ENCODE measurements at regions not wholly inside any gene's neighbourhood (a gene's known extent, or its start where the extent isn't known, plus 50 kb on each side); places are given as distances from the start of the nearest gene placed in this dataset.
"Not testable (repeated sequence)": the region's sequence is repeated elsewhere in the genome, so short reads cannot be mapped to it uniquely, and the experiment has no call there.

DNA sequence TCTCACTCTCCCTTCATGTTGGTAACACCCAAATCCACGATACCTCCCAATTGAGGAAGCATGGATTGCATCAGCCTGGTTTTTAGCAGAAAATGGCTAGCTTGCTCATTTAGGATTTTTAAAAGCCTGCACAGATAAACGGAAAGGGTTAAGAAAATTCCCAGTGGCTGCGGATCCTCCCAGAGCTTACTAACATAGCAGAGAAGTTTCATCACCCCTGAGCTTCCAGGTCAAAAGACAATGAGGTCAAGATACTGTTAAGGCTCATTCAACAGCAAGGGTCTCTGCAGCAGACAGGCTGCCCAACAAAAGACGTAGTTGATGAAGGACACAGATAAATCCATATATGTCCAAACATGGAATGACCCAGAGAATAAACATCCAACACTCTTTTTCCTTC, 220.2 kb downstream of the ASMT start:
- in situ Hi-C loops (cut with MboI; ENCODE audit: low pct_unique_long_range_greater_than_20kb, low sequenced_read_pairs) = no loop called here
- DNase-seq = peak; percentile 24

DNA sequence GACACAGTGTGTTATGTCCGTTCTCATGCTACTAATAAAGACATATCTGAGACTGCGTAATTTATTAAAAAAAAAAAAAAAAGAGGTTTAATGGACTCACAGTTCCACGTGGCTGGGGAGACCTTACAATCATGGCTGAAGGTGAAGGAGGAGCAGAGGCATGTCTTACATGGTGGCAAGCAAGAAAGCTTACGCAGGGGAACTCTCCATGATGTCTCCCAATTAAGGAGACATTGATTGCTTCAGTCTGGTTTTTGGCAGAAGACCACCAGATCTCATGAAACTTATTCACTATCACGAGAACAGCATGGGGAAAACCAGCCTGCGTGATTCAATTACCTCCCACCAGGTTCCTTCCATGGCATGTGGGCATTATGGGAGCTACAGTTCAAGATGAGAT, 221.8 kb downstream of the ASMT start:
- no peak for DNase-seq
- in situ Hi-C loops (cut with MboI; ENCODE audit: low pct_unique_long_range_greater_than_20kb, low sequenced_read_pairs) = no loop called here

DNA sequence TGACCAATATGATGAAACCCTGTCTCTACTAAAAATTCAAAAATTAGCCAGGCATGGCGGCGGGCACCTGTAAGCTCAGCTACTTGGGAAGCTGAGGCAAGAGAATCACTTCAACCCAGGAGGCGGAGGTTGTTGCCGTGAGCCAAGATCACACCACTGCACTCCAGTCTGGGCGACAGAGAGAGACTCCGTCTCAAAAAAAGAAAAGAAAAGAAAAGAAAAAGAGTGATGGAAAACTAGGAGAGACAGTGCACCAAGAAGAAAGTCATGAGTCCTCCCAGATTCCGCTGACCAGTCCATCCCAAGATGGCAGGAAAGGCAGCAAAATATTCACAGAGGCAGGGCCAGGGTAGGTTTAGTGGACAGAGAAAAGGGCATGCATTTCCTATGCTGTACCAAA, 226.9 kb downstream of the ASMT start:
- DNase-seq = no peak
- in situ Hi-C loops (cut with MboI; ENCODE audit: low pct_unique_long_range_greater_than_20kb, low sequenced_read_pairs) = no loop called here

DNA sequence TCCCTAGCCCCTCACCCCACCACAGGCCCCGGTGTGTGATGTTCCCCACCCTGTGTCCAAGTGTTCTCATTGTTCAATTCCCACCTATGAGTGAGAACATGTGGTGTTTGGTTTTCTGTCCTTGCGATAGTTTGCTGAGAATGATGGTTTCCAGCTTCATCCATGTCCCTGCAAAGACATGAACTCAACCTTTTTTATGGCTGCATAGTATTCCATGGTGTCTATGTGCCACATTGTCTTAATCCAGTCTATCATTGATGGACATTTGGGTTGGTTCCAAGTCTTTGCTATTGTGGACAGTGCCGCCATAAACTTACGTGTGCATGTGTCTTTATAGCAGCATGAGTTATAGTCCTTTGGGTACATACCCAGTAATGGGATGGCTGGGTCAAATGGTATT, 232.1 kb downstream of the ASMT start:
- in situ Hi-C loops (cut with MboI; ENCODE audit: low pct_unique_long_range_greater_than_20kb, low sequenced_read_pairs); DNase-seq: not testable (repeated sequence)

DNA sequence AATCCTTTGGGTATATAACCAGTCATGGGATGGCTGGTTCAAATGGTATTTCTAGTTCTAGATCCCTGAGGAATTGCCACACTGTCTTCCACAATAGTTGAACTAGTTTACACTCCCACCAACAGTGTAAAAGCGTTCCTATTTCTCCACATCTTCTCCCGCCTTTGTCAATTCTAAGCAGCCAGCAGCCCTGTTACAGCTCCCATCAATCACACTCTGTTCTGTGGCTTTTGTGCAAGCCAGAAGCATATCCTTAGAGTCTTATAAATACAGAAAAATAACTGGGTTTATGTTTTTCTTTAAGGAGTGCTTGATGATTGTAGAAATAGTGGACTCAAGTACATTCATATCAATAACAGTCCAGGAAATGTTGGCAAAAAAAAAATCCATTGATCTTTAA, 232.9 kb downstream of the ASMT start:
- DNase-seq; in situ Hi-C loops (cut with MboI; ENCODE audit: low pct_unique_long_range_greater_than_20kb, low sequenced_read_pairs): not testable (repeated sequence)

DNA sequence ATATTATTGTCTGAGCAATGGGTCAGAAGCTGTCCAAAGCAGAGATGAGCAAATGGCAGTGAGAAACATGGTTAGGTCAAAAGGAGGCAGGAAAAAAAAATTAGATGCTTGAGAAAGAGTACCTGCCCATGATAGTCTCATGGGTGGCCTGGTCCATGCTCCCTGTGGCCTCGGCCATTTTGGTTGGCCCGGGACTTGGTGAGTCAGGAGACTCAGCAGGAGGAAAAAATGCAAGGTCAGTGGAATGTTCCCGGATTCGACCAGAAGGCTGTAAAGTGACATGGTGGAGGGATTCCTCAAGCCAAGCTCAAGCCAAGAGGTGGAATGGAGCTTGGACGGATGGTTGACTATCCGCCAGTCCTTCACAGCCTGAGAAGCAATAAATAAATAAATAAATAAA, 236.7 kb downstream of the ASMT start:
- in situ Hi-C loops (cut with MboI; ENCODE audit: low pct_unique_long_range_greater_than_20kb, low sequenced_read_pairs) = no loop called here
- no peak for DNase-seq

DNA sequence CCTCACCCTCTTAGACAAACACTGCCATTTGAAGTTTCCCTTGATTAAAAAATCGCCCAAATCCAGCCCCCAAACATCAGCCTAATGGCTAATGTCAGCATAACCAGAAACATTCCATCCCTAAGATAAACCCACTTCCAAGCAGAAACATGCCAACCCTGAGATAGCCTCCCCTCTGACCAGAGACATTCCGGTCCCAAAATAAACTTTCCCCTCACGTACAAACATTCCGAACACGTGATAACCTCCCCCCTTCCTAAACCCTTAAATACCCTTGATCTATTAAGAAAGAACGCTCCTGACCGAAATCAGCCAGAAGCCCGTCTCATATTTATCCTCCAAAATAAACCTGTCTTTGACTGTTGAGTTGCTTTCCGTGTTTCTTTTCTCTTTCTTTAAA, 237.2 kb downstream of the ASMT start:
- DNase-seq = no peak
- in situ Hi-C loops (cut with MboI; ENCODE audit: low pct_unique_long_range_greater_than_20kb, low sequenced_read_pairs) = no loop called here

DNA sequence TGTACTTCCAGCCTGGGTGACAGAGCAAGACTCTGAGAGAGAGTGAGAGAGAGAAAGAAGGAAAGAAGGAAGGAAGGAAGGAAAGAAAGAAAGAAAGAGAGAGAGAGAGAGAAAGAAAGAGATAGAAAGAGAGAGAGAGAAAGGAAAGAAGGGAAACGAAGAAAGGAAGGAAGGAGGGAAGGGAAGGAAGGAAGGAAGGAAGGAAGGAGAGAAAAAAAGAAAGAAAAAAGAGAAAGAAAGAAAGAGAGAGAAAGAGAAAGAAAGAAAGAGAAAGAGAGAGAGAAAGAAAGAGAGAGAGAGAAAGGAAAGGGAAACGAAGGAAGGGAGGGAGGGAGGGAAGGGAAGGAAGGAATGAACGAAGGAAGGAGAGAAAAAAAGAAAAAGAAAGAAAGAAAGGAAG, 238.6 kb downstream of the ASMT start:
- in situ Hi-C loops (cut with MboI; ENCODE audit: low pct_unique_long_range_greater_than_20kb, low sequenced_read_pairs) = no loop called here
- DNase-seq = no peak

DNA sequence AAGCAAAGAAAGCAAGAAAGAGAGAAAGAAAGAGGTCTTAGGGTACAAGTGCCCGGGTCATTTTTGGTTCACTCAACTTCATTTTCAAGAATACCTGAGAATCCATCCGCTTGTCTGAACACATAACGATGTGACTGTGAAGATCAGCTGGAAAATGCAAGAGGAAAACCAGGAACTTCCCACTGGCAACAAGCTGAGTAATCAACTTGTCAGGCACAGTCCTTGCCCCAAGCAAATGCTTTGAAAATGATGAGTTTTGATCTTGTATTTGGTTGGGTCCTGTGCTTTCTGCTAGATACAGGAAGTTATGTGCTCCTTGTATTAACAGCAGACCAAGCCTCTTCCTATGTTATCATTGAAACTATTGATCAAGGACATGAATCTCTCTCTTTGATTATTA, 239.1 kb downstream of the ASMT start:
- no peak for DNase-seq
- in situ Hi-C loops (cut with MboI; ENCODE audit: low pct_unique_long_range_greater_than_20kb, low sequenced_read_pairs) = no loop called here

DNA sequence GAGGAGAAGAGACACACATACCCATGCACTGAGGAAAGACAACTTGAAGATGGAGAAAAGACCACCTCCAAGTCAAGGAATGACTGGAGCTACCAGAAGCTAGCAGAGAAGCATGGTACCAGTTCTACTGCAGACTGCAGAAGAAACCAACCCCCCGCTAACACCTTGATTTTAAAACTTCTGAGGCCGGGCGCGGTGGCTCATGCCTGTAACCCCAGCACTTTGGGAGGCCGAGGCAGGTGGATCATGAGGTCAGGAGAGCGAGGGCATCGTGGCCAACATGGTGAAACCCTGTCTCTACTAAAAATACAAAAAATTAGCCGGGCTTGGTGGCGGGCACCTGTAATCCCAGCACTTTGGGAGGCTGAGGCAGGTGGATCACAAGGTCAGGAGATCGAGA, 240.0 kb downstream of the ASMT start:
- DNase-seq; in situ Hi-C loops (cut with MboI; ENCODE audit: low pct_unique_long_range_greater_than_20kb, low sequenced_read_pairs): not testable (repeated sequence)

DNA sequence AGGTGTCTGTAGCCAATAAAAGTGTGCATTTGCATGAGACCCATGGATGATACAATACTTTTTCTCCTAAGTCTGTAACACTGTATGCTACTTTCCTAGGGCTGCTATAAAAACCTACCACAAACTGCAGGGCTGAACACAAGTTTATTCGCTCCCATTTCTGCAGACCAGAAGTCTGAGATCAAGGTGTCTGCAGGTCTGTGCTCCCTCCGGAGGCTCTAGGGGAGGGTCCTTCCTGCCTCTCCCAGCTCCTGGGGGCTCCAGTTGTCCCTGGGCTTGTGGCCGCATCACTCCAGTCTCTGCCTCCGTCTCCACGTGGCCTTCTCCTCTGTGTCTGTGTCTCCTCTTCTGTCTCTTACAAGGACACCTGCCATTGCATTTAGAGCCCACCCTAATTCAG, 244.4 kb downstream of the ASMT start:
- in situ Hi-C loops (cut with MboI; ENCODE audit: low pct_unique_long_range_greater_than_20kb, low sequenced_read_pairs); DNase-seq: not testable (repeated sequence)

DNA sequence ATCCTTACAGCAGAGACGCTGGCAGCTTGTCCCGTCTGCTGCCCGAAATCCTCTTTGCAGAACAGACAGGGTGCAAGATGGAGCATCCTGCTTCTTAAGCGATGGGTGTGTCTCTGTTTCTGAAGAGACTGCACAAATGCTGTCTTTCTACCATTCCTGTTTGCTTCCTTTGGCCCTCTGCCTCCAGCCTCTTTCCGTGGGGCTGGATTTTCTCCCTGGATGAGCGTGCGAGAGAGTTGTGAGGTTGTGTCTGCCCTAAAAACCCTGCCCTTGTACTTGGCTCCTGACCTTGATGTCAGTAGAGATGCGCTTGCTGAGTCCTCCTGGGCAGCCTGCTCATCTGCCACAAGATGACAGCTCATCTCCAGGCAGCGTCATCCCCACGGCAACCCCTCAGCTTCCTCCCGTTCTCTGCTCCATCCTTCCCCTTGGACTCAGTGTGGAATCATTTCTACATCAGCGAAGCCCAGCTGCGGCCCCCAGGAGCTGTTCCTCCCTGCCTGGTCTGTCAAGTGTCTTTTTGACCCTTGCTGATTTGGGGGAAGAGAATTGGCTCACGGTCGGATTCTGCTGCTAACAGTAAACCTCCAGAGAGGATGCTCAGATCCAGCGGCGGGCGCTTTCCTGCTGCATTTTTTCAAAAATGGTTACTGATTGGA, 246.2 kb downstream of the ASMT start:
- no peak for DNase-seq
- in situ Hi-C loops (cut with MboI; ENCODE audit: low pct_unique_long_range_greater_than_20kb, low sequenced_read_pairs) = no loop called here

DNA sequence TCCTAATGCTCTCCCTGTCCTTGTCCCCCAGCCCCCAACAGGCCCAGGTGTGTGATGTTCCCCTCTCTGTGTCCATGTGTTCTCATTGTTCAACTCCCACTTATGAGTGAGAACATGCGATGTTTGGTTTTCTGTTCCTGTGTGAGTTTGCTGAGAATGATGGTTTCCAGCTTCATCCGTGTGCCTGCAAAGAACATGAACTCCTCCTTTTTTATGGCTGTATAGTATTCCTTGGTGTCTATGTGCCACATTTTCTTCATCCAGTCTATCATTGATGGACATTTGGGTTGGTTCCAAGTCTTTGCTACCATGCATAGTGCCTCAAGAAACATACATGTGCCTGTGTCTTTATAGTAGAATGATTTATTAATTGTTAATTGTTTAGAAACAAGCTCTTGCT, 249.1 kb downstream of the ASMT start:
- in situ Hi-C loops (cut with MboI; ENCODE audit: low pct_unique_long_range_greater_than_20kb, low sequenced_read_pairs) = not testable (repeated sequence)

DNA sequence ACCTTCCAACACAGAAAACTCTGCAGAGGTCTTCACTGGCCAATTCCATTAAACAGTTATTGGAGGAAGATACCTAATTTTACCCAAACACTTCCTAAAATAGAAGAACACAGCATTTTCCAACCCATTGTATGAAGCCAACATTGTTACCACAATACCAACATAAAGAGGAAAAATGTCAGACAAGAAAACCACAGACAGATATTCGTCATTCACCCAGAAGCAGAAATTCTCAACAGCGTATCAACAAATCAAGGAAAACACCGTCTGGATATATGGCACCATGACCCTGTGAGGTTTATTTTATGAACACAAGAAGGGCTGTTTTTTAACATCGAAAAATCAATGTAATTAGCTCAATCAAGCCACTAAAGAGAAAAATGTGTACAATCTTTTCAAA, 255.6 kb downstream of the ASMT start:
- in situ Hi-C loops (cut with MboI; ENCODE audit: low pct_unique_long_range_greater_than_20kb, low sequenced_read_pairs) = no loop called here

More for the DNA sequence above, 249.1 kb downstream of the ASMT start:
- DNase-seq = not testable (repeated sequence)

DNA sequence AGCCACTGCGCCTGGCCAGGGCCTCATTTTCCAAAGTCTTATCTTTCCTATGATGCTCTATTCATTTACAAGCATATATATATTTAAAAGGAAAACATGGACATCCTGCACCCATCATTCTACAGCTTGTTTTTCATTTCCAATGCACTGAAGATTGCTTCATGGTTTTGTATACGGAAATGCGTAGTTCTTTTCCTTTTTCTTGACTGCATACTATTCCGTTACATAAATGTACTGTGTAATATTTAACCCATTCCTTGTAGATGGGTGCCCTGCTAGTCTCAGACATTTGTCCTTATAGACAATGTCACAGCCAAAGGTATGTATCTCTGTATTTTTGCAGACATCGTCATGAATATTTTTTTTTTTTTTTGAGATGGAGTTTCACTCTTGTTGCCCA, 257.0 kb downstream of the ASMT start:
- in situ Hi-C loops (cut with MboI; ENCODE audit: low pct_unique_long_range_greater_than_20kb, low sequenced_read_pairs) = no loop called here
- DNase-seq = no peak

More for the DNA sequence above, 255.6 kb downstream of the ASMT start:
- peak; percentile 58 for DNase-seq

DNA sequence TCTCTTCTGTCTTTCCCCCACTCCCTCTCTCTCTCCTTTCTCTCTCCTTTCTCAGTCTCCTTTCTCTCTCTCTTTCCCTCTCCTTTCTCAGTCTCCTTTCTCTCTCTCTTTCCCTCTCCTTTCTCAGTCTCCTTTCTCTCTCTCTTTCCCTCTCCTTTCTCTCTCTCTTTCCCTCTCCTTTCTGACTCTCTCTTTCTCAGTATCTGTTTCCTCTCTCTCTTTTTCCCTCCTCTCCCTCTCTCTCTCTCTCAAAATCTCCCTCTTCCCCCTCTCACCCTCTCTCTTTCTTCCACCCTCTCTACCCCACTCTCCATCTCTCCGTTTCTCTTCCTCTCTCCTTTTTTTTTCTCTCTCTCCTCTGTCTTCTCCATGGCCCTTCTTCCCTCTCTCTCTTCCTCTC, 258.8 kb downstream of the ASMT start:
- no peak for DNase-seq
- in situ Hi-C loops (cut with MboI; ENCODE audit: low pct_unique_long_range_greater_than_20kb, low sequenced_read_pairs) = no loop called here

DNA sequence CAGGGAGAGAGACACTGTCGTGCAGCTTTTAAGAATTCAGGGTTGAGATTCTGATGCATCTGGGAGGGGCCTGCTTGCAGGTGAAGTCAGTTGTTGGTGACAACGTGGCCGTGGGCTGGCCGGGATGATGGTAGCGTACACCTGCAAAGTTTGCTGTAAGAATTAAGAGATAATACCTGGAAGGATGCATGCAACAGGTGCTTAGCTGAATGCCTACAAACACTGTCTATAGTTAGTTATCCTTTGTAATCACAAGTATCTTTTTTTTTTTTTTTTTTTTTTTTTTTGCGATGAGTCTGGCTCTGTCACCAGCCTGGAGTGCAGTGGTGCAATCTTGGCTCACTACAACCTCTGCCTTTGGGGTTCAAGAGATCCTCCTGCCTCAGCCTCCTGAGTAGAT, 259.6 kb downstream of the ASMT start:
- in situ Hi-C loops (cut with MboI; ENCODE audit: low pct_unique_long_range_greater_than_20kb, low sequenced_read_pairs) = no loop called here
- no peak for DNase-seq

DNA sequence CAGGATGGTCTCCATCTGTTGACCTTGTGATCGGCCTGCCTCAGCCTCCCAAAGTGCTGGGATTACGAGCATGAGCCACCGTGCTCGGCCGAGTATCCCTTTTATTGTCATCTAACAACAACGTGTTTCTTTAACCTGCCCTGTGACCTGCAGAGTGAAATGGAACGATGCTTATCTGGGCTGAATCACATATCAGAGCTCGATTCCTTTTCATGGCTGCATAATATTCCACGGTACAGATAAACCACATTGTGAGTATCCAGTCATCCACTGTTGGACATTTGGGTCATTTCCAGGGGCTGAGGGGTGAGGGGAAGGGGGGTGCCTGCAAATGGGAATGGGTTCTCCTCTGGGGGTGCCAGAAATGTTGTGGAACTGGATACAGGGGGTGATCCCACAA, 260.0 kb downstream of the ASMT start:
- no peak for DNase-seq
- in situ Hi-C loops (cut with MboI; ENCODE audit: low pct_unique_long_range_greater_than_20kb, low sequenced_read_pairs) = no loop called here

DNA sequence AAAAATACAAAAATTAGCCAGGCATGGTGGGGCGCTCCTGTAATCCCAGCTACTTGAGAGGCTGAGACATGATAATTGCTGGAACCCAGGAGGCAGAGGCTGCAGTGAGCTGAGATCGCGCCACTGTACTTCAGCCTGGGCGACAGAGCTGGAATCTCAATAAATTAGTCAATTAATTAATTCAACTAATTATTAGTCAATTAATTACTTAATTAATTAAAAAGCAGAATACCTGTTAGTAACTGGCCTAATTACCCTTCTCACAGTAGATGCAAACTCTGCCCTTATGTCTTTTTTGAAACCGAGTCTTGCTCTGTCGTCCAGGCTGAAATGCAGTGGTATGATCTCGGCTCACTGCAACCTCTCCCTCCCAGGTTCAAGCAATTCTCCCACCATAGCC, 261.2 kb downstream of the ASMT start:
- in situ Hi-C loops (cut with MboI; ENCODE audit: low pct_unique_long_range_greater_than_20kb, low sequenced_read_pairs) = no loop called here
- DNase-seq = no peak

DNA sequence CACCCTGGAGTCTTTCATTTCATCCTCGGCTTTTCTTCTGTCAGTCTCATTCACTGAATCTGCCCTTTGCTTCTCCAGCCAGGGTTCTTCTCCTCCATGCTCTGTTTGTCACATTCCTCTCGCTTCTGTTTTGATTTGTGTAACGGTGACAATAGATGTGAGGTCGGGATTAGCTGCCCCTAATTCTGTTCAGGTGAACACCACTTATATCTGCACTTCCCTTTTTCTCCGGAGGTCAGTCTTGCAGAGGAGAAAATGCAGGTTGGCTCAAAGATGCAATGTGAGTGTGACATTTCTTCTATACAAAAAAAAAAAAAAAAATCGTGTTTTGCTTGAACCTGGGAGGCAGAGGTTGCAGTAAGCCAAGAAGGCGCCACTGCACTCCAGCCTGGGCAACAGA, 262.9 kb downstream of the ASMT start:
- in situ Hi-C loops (cut with MboI; ENCODE audit: low pct_unique_long_range_greater_than_20kb, low sequenced_read_pairs) = no loop called here
- DNase-seq = no peak
